ENCODE measurements at regions not wholly inside any gene's neighbourhood (a gene's known extent, or its start where the extent isn't known, plus 50 kb on each side); places are given as distances from the start of the nearest gene placed in this dataset.
"Not testable (repeated sequence)": the region's sequence is repeated elsewhere in the genome, so short reads cannot be mapped to it uniquely, and the experiment has no call there.

DNA sequence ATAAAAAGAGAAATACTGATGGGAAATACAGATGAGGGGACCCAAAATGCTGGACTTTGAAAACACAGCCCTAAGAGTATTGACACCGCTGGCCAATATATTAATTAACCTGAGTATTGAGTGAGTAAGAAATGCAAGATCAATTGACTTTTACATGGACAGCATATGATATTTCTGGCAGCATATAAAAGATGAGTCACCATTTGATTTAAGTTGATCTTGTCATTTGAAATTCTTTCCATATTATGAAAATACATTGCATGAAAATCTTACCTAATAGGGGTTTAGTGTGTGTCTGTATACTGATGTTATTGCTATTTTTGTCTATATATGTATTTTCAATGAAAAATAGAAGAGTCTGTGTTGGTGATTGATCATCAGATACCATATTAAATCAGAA is 619.6 kb downstream of the KCTD12 start:
- no peak overlapping the region for H3K27ac Mint-ChIP-seq (ENCODE audit: unreplicated experiment)
- peaks cover 17% of the 10 kb centered on the region for H3K27me3 Mint-ChIP-seq (ENCODE audit: unreplicated experiment)
- H3K4me1 Mint-ChIP-seq (ENCODE audit: unreplicated experiment), result peaks cover 14% of the 10 kb centered on the region
- no peaks in the 10 kb centered on the region for H3K9me3 Mint-ChIP-seq (ENCODE audit: unreplicated experiment)
- no peak overlapping the region for H3K4me3 Mint-ChIP-seq (ENCODE audit: unreplicated experiment)
- TF ChIP-seq, protein P1, sequence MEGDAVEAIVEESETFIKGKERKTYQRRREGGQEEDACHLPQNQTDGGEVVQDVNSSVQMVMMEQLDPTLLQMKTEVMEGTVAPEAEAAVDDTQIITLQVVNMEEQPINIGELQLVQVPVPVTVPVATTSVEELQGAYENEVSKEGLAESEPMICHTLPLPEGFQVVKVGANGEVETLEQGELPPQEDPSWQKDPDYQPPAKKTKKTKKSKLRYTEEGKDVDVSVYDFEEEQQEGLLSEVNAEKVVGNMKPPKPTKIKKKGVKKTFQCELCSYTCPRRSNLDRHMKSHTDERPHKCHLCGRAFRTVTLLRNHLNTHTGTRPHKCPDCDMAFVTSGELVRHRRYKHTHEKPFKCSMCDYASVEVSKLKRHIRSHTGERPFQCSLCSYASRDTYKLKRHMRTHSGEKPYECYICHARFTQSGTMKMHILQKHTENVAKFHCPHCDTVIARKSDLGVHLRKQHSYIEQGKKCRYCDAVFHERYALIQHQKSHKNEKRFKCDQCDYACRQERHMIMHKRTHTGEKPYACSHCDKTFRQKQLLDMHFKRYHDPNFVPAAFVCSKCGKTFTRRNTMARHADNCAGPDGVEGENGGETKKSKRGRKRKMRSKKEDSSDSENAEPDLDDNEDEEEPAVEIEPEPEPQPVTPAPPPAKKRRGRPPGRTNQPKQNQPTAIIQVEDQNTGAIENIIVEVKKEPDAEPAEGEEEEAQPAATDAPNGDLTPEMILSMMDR (IDR thresholded peaks at IDR 0.05), result no peak
- DNase-seq (ENCODE audit: extremely low spot score, unreplicated experiment), result no peak
- H3K36me3 Mint-ChIP-seq (ENCODE audit: unreplicated experiment), result no peaks in the 10 kb centered on the region

DNA sequence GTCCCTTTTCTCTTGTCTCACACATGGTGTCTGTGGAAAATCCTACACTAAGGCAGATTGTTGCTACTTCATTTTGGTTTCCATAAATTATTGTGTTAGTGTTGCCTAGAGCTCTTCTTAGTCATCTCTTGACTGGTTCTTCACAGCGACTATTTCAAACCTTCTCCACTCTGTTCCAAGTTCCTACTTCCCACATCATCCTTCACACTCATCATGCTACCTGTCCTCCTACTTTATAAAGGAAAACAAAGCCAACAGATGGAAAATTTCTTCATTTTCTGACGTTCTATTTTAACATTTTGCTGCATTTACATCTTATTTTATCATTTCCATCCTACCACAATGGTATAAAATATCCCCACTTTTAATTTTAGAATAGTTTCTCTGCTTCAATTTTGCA is 614.1 kb downstream of the LMO7 start:
- no peak overlapping the region for H3K27ac Mint-ChIP-seq (ENCODE audit: unreplicated experiment)

DNA sequence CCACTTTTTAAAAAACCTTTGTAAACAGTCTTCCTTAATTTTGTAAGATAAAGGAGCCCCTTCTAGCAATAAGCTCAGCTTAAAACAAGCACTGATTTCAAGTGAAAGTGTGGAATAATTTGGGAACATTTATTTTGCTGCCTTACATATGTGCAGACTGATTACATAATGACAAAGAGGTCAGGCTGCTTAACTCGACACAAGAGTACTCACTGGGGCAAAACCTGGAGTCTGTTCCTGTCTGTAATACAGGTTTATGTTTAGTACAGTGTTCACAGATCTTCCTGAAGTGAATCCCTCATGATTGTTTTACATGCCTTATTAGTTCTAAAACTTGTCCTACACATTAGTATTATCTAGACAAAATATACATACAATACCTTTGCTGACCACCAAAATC is 609.8 kb downstream of the LMO7 start:
- TF ChIP-seq, protein P1 (IDR thresholded peaks at IDR 0.05), result no peak
- H3K36me3 Mint-ChIP-seq (ENCODE audit: unreplicated experiment), result no peaks in the 10 kb centered on the region
- H3K27ac Mint-ChIP-seq (ENCODE audit: unreplicated experiment), result no peak overlapping the region
- no peak overlapping the region for H3K4me3 Mint-ChIP-seq (ENCODE audit: unreplicated experiment)
- H3K4me1 Mint-ChIP-seq (ENCODE audit: unreplicated experiment), result no peaks in the 10 kb centered on the region
- DNase-seq (ENCODE audit: extremely low spot score, unreplicated experiment), result no peak
- H3K9me3 Mint-ChIP-seq (ENCODE audit: unreplicated experiment), result peaks cover 5% of the 10 kb centered on the region
- peaks cover 29% of the 10 kb centered on the region for H3K27me3 Mint-ChIP-seq (ENCODE audit: unreplicated experiment)

More for the DNA sequence above, 614.1 kb downstream of the LMO7 start:
- H3K9me3 Mint-ChIP-seq (ENCODE audit: unreplicated experiment), result no peaks in the 10 kb centered on the region
- H3K27me3 Mint-ChIP-seq (ENCODE audit: unreplicated experiment), result peaks cover 38% of the 10 kb centered on the region
- DNase-seq (ENCODE audit: extremely low spot score, unreplicated experiment), result no peak
- no peaks in the 10 kb centered on the region for H3K4me1 Mint-ChIP-seq (ENCODE audit: unreplicated experiment)
- TF ChIP-seq, protein P1 (IDR thresholded peaks at IDR 0.05), result no peak
- H3K36me3 Mint-ChIP-seq (ENCODE audit: unreplicated experiment), result no peaks in the 10 kb centered on the region
- no peak overlapping the region for H3K4me3 Mint-ChIP-seq (ENCODE audit: unreplicated experiment)

DNA sequence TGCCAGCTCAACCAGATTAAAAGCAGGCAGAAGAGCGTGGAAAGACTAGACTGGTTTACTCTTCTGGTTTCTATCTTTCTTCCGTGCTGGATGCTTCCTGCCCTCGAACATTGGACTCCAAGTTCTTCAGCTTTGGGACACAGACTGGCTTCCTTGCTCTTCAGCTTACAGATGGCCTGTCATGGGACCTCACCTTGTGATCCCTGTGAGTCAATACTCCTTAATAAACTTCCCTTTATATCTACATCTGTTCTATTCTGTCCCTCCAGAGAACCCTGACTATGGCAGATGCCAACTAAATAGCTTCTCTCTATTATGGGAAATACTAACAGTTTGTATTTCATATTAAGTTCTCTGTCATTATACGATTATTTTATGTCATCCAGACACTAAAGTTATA is 609.1 kb downstream of the LMO7 start:
- DNase-seq (ENCODE audit: extremely low spot score, unreplicated experiment), result no peak
- H3K4me3 Mint-ChIP-seq (ENCODE audit: unreplicated experiment), result no peak overlapping the region
- TF ChIP-seq, protein P1 (IDR thresholded peaks at IDR 0.05), result no peak

GRCh38 chr13:76243120-76243519 is 607.0 kb downstream of the LMO7 start:
- H3K4me1 Mint-ChIP-seq (ENCODE audit: unreplicated experiment); H3K27ac Mint-ChIP-seq (ENCODE audit: unreplicated experiment); H3K4me3 Mint-ChIP-seq (ENCODE audit: unreplicated experiment); H3K36me3 Mint-ChIP-seq (ENCODE audit: unreplicated experiment); DNase-seq (ENCODE audit: extremely low spot score, unreplicated experiment); H3K9me3 Mint-ChIP-seq (ENCODE audit: unreplicated experiment): not testable (repeated sequence)
- peaks cover 16% of the 10 kb centered on the region for H3K27me3 Mint-ChIP-seq (ENCODE audit: unreplicated experiment)

More for the DNA sequence above, 609.1 kb downstream of the LMO7 start:
- H3K27me3 Mint-ChIP-seq (ENCODE audit: unreplicated experiment), result peaks cover 26% of the 10 kb centered on the region
- H3K36me3 Mint-ChIP-seq (ENCODE audit: unreplicated experiment), result no peaks in the 10 kb centered on the region
- H3K4me1 Mint-ChIP-seq (ENCODE audit: unreplicated experiment), result no peaks in the 10 kb centered on the region
- H3K27ac Mint-ChIP-seq (ENCODE audit: unreplicated experiment), result no peak overlapping the region
- peaks cover 5% of the 10 kb centered on the region for H3K9me3 Mint-ChIP-seq (ENCODE audit: unreplicated experiment)
